ENCODE measurements at regions not wholly inside any gene's neighbourhood (a gene's known extent, or its start where the extent isn't known, plus 50 kb on each side); places are given as distances from the start of the nearest gene placed in this dataset.
A peak's percentile ranks its signal among the peaks of the same experiment; 100 is the strongest.

- H3K4me3 Mint-ChIP-seq: no peak overlapping the region
- POLR2A ChIA-PET: no interaction called here
- H3K4me1 Mint-ChIP-seq: peaks cover 0 to 3% (median 0%) of the 10 kb centered on the region in 4 donors
- ATAC-seq (no peak), DNase-seq (no peak)
- no peak overlapping the region for H3K27ac Mint-ChIP-seq
- H3K27me3 Mint-ChIP-seq: no peaks in the 10 kb centered on the region
- peaks cover 0 to 44% (median 12%) of the 10 kb centered on the region in 9 donors for H3K9me3 Mint-ChIP-seq
- H3K36me3 Mint-ChIP-seq: no peaks in the 10 kb centered on the region
Observed at GRCh38 chrX:97846718-97847237, 963.1 kb downstream of the RPA4 start.

- Mint-ChIP-seq H3K4me3 (no peak overlapping the region), H3K9me3 (peaks cover 0 to 44% (median 12%) of the 10 kb centered on the region in 9 donors), H3K4me1 (peaks cover 0 to 3% (median 0%) of the 10 kb centered on the region in 4 donors), H3K27me3 (no peaks in the 10 kb centered on the region), H3K36me3 (no peaks in the 10 kb centered on the region), H3K27ac (peak overlapping the region in 1 of 10 donors; percentile 74)
- DNase-seq (no peak), ATAC-seq (no peak)
- POLR2A ChIA-PET: no interaction called here
Observed at GRCh38 chrX:97847885-97848679, 964.4 kb downstream of the RPA4 start.

- no peaks in the 10 kb centered on the region for H3K27me3 Mint-ChIP-seq
- H3K27ac Mint-ChIP-seq: no peak overlapping the region
- no peak overlapping the region for H3K4me3 Mint-ChIP-seq
- H3K36me3 Mint-ChIP-seq: no peaks in the 10 kb centered on the region
- no peaks in the 10 kb centered on the region for H3K4me1 Mint-ChIP-seq
- peaks cover 0 to 32% (median 9%) of the 10 kb centered on the region in 9 donors for H3K9me3 Mint-ChIP-seq
- POLR2A ChIA-PET: no interaction called here
- ATAC-seq: no peak
- no peak for DNase-seq
Observed at GRCh38 chrX:97849951-97850350, 966.2 kb downstream of the RPA4 start.

GRCh38 chrX:97850911-97851310, 967.2 kb downstream of the RPA4 start:
- Mint-ChIP-seq H3K36me3 (no peaks in the 10 kb centered on the region), H3K4me3 (no peak overlapping the region), H3K4me1 (no peaks in the 10 kb centered on the region), H3K9me3 (peaks cover 0 to 23% (median 7%) of the 10 kb centered on the region in 9 donors), H3K27ac (no peak overlapping the region), H3K27me3 (no peaks in the 10 kb centered on the region)
- POLR2A ChIA-PET: no interaction called here
- ATAC-seq: no peak
- no peak for DNase-seq

GRCh38 chrX:97854086-97854485, 970.4 kb downstream of the RPA4 start:
- no peaks in the 10 kb centered on the region for H3K4me1 Mint-ChIP-seq
- DNase-seq: no peak
- no peaks in the 10 kb centered on the region for H3K36me3 Mint-ChIP-seq
- no peak overlapping the region for H3K4me3 Mint-ChIP-seq
- no peak for ATAC-seq
- POLR2A ChIA-PET: no interaction called here
- H3K27me3 Mint-ChIP-seq: no peaks in the 10 kb centered on the region
- no peak overlapping the region for H3K27ac Mint-ChIP-seq
- H3K9me3 Mint-ChIP-seq: peaks cover 0 to 4% (median 0%) of the 10 kb centered on the region in 9 donors

GRCh38 chrX:97858592-97858991, 974.9 kb downstream of the RPA4 start:
- no peak for ATAC-seq
- Mint-ChIP-seq H3K4me1 (no peaks in the 10 kb centered on the region), H3K36me3 (no peaks in the 10 kb centered on the region), H3K9me3 (peaks cover 0 to 2% (median 0%) of the 10 kb centered on the region in 9 donors), H3K4me3 (no peak overlapping the region), H3K27ac (no peak overlapping the region), H3K27me3 (no peaks in the 10 kb centered on the region)
- no peak for DNase-seq
- POLR2A ChIA-PET: no interaction called here

GRCh38 chrX:97860226-97860625, 976.5 kb downstream of the RPA4 start:
- H3K27ac Mint-ChIP-seq: no peak overlapping the region
- H3K36me3 Mint-ChIP-seq: no peaks in the 10 kb centered on the region
- no peak overlapping the region for H3K4me3 Mint-ChIP-seq
- POLR2A ChIA-PET: no interaction called here
- DNase-seq: no peak
- no peaks in the 10 kb centered on the region for H3K27me3 Mint-ChIP-seq
- H3K4me1 Mint-ChIP-seq: no peaks in the 10 kb centered on the region
- peaks cover 0 to 2% (median 0%) of the 10 kb centered on the region in 9 donors for H3K9me3 Mint-ChIP-seq
- ATAC-seq: no peak

GRCh38 chrX:97863261-97863660, 979.6 kb downstream of the RPA4 start:
- DNase-seq (no peak), ATAC-seq (no peak)
- H3K27ac Mint-ChIP-seq: no peak overlapping the region
- H3K9me3 Mint-ChIP-seq: peaks cover 0 to 4% (median 0%) of the 10 kb centered on the region in 9 donors
- no peak overlapping the region for H3K4me3 Mint-ChIP-seq
- H3K27me3 Mint-ChIP-seq: peaks cover 0 to under 1% (median 0%) of the 10 kb centered on the region in 5 donors
- POLR2A ChIA-PET: no interaction called here
- no peaks in the 10 kb centered on the region for H3K36me3 Mint-ChIP-seq
- H3K4me1 Mint-ChIP-seq: no peaks in the 10 kb centered on the region

- no peak for ATAC-seq
- H3K4me1 Mint-ChIP-seq: no peaks in the 10 kb centered on the region
- H3K4me3 Mint-ChIP-seq: no peak overlapping the region
- no peaks in the 10 kb centered on the region for H3K36me3 Mint-ChIP-seq
- H3K27ac Mint-ChIP-seq: no peak overlapping the region
- DNase-seq: no peak
- peaks cover 0 to 2% (median 0%) of the 10 kb centered on the region in 5 donors for H3K27me3 Mint-ChIP-seq
- POLR2A ChIA-PET: no interaction called here
- peaks cover 0 to 9% (median 0%) of the 10 kb centered on the region in 9 donors for H3K9me3 Mint-ChIP-seq
Observed at GRCh38 chrX:97867266-97867665, 983.6 kb downstream of the RPA4 start.

GRCh38 chrX:97876697-97877407, 993.1 kb downstream of the RPA4 start:
- no peak for ATAC-seq
- Mint-ChIP-seq H3K4me3 (no peak overlapping the region), H3K36me3 (no peaks in the 10 kb centered on the region), H3K4me1 (no peaks in the 10 kb centered on the region), H3K9me3 (peaks cover 0 to 1% (median 0%) of the 10 kb centered on the region in 9 donors), H3K27me3 (no peaks in the 10 kb centered on the region), H3K27ac (no peak overlapping the region)
- POLR2A ChIA-PET: no interaction called here
- no peak for DNase-seq

- Mint-ChIP-seq H3K27me3 (peaks cover 0 to 1% (median 0%) of the 10 kb centered on the region in 5 donors), H3K27ac (no peak overlapping the region), H3K9me3 (peaks cover 0 to 1% (median 0%) of the 10 kb centered on the region in 9 donors), H3K4me3 (no peak overlapping the region), H3K36me3 (no peaks in the 10 kb centered on the region), H3K4me1 (no peaks in the 10 kb centered on the region)
- ATAC-seq (no peak), DNase-seq (no peak)
- POLR2A ChIA-PET: no interaction called here
Observed at GRCh38 chrX:97882306-97882705, 998.6 kb downstream of the RPA4 start.

GRCh38 chrX:97895751-97896150, 1012.0 kb downstream of the RPA4 start:
- Mint-ChIP-seq H3K27me3 (no peaks in the 10 kb centered on the region), H3K36me3 (no peaks in the 10 kb centered on the region), H3K27ac (no peak overlapping the region), H3K4me3 (no peak overlapping the region), H3K9me3 (peaks cover 0 to 13% (median 0%) of the 10 kb centered on the region in 9 donors), H3K4me1 (no peaks in the 10 kb centered on the region)
- POLR2A ChIA-PET: no interaction called here
- DNase-seq (no peak), ATAC-seq (no peak)

GRCh38 chrX:97897998-97898397, 1014.3 kb downstream of the RPA4 start:
- Mint-ChIP-seq H3K4me3 (no peak overlapping the region), H3K27me3 (no peaks in the 10 kb centered on the region), H3K9me3 (peaks cover 0 to 3% (median 0%) of the 10 kb centered on the region in 9 donors), H3K27ac (no peak overlapping the region), H3K4me1 (no peaks in the 10 kb centered on the region), H3K36me3 (no peaks in the 10 kb centered on the region)
- no peak for ATAC-seq
- POLR2A ChIA-PET: no interaction called here
- DNase-seq: no peak

Measured in naive thymus-derived CD8-positive, alpha-beta T cell (primary cell).